H1 (cell line): ENCODE measurements at regions not wholly inside any gene's neighbourhood (a gene's known extent, or its start where the extent isn't known, plus 50 kb on each side); places are given as distances from the start of the nearest gene placed in this dataset.

Experiments used
- BCL11A ChIP-seq, 2 experiments: IDR thresholded peaks; one replicate each; pipeline ENCODE4 v1.6.1; 2011; ENCODE audit warnings: low read depth in 2 of 2, low read length in 2 of 2, mild to moderate bottlenecking in 2 of 2
- CHD1 ChIP-seq: IDR thresholded peaks from 2 replicates; pipeline ENCODE4 v1.6.1; 2012; ENCODE audit warnings: low read depth, low read length, improper control_type of control experiment
- CTCF ChIP-seq, 3 experiments: IDR thresholded peaks; 1 replicate in 2 of 3; 2 replicates in 1 of 3; pipeline versions ENCODE4 v1.5.1 to v1.6.1; 2011; ENCODE audit warnings: low read length in 3 of 3, mild to moderate bottlenecking in 3 of 3, inconsistent platforms in 2 of 3, low read depth in 1 of 3, moderate library complexity in 1 of 3; ENCODE audit not compliant: insufficient read depth in 1 of 3; ENCODE audit errors: control extremely low read depth in 1 of 3
- GTF2F1 ChIP-seq: IDR thresholded peaks from 2 replicates; pipeline ENCODE4 v1.6.1; 2012; ENCODE audit warnings: low read depth, low read length, improper control_type of control experiment, borderline replicate concordance
- HDAC2 ChIP-seq, 2 experiments: fragments of 300-600 bp in 1 of 2; sonication (generic) in 1 of 2; IDR thresholded peaks; 2 replicates each; pipeline ENCODE4 v1.6.1; 2011 to 2012; ENCODE audit warnings: low read depth in 2 of 2, low read length in 2 of 2, mild to moderate bottlenecking in 2 of 2, moderate library complexity in 2 of 2, borderline replicate concordance in 1 of 2, inconsistent platforms in 1 of 2
- NRF1 ChIP-seq: IDR thresholded peaks from 2 replicates; pipeline ENCODE4 v1.6.1; 2011; ENCODE audit warnings: mild to moderate bottlenecking, low read depth, low read length, improper control_type of control experiment
- PHF8 ChIP-seq: fragments of 200-600 bp; sonication (generic); conservative IDR thresholded peaks from 2 replicates; pipeline ENCODE4 v1.7.1; 2012; ENCODE audit warnings: low read depth, mild to moderate bottlenecking, inconsistent platforms, low read length, moderate library complexity
- TAF7 ChIP-seq: optimal IDR thresholded peaks from 2 replicates; pipeline ENCODE3; 2011; ENCODE audit warnings: low read depth, mild to moderate bottlenecking, inconsistent platforms, low read length, moderate library complexity, borderline replicate concordance

- TF ChIP-seq CTCF (IDR thresholded peaks at IDR 0.05; ENCODE audit: control extremely low read depth in 1 of 3, insufficient read depth in 1 of 3, low read depth in 1 of 3, low read length in 3 of 3) (no peak), CHD1 (no peak), NRF1 (no peak), GTF2F1 (no peak), PHF8 (no peak), TAF7 (no peak), BCL11A (IDR thresholded peaks at IDR 0.05; ENCODE audit: low read depth in 2 of 2, low read length in 2 of 2) (no peak), HDAC2 (IDR thresholded peaks at IDR 0.05; ENCODE audit: borderline replicate concordance in 1 of 2, low read depth in 2 of 2, low read length in 2 of 2) (no peak)
Observed at GRCh38 chr5:26737348-26738265, 300.8 kb downstream of the CDH9 start (continued).
